ENCODE measurements at regions not wholly inside any gene's neighbourhood (a gene's known extent, or its start where the extent isn't known, plus 50 kb on each side); places are given as distances from the start of the nearest gene placed in this dataset.

GRCh38 chr11:19595840-19596751, 116.5 kb upstream of the NAV2 start:
- peak; percentile 70 for DNase-seq (ENCODE audit: low spot score)

GRCh38 chr11:19595499-19595839, 117.2 kb upstream of the NAV2 start:
- DNase-seq (ENCODE audit: low spot score): no peak

- DNase-seq (ENCODE audit: low spot score): no peak
These were observed 118.3 kb upstream of the NAV2 start for GRCh38 chr11:19594326-19594725.

GRCh38 chr11:19592842-19593241, 119.8 kb upstream of the NAV2 start:
- DNase-seq (ENCODE audit: low spot score): no peak

GRCh38 chr11:19589567-19590260, 122.9 kb upstream of the NAV2 start:
- DNase-seq (ENCODE audit: low spot score): no peak

- no peak for DNase-seq (ENCODE audit: low spot score)
These were observed 124.7 kb upstream of the NAV2 start for GRCh38 chr11:19587979-19588378.

GRCh38 chr11:19580646-19581045, 132.0 kb upstream of the NAV2 start:
- DNase-seq (ENCODE audit: low spot score): no peak

- no peak for DNase-seq (ENCODE audit: low spot score)
These were observed 132.7 kb upstream of the NAV2 start for GRCh38 chr11:19579957-19580356.

GRCh38 chr11:19578871-19579270, 133.8 kb upstream of the NAV2 start:
- DNase-seq (ENCODE audit: low spot score): no peak

- no peak for DNase-seq (ENCODE audit: low spot score)
These were observed 134.5 kb upstream of the NAV2 start for GRCh38 chr11:19577976-19578619.

GRCh38 chr11:19577391-19577975, 135.2 kb upstream of the NAV2 start:
- no peak for DNase-seq (ENCODE audit: low spot score)

- no peak for DNase-seq (ENCODE audit: low spot score)
These were observed 135.7 kb upstream of the NAV2 start for GRCh38 chr11:19576903-19577302.

GRCh38 chr11:19576054-19576453, 136.6 kb upstream of the NAV2 start:
- no peak for DNase-seq (ENCODE audit: low spot score)

GRCh38 chr11:19574916-19575315, 137.7 kb upstream of the NAV2 start:
- DNase-seq (ENCODE audit: low spot score): no peak

- no peak for DNase-seq (ENCODE audit: low spot score)
These were observed 139.0 kb upstream of the NAV2 start for GRCh38 chr11:19573666-19574065.

GRCh38 chr11:19571906-19572305, 140.7 kb upstream of the NAV2 start:
- DNase-seq (ENCODE audit: low spot score): no peak

- DNase-seq (ENCODE audit: low spot score): no peak
These were observed 141.7 kb upstream of the NAV2 start for GRCh38 chr11:19570889-19571288.

- DNase-seq (ENCODE audit: low spot score): no peak
These were observed 144.6 kb upstream of the NAV2 start for GRCh38 chr11:19567996-19568395.

GRCh38 chr11:19566583-19567379, 145.9 kb upstream of the NAV2 start:
- no peak for DNase-seq (ENCODE audit: low spot score)

- DNase-seq (ENCODE audit: low spot score): no peak
These were observed 147.0 kb upstream of the NAV2 start for GRCh38 chr11:19565639-19566038.

- DNase-seq (ENCODE audit: low spot score): no peak
These were observed 150.5 kb upstream of the NAV2 start for GRCh38 chr11:19562156-19562555.

GRCh38 chr11:19561011-19561410, 151.6 kb upstream of the NAV2 start:
- DNase-seq (ENCODE audit: low spot score): no peak

Measured in AG08396 (cell line).